Hematopoietic multipotent progenitor cell treated with erythropoietin and hydrocortisone succinate and interleukin-3 and kit ligand, for 8 days (in vitro differentiated cells): ENCODE measurements at regions not wholly inside any gene's neighbourhood (a gene's known extent, or its start where the extent isn't known, plus 50 kb on each side); places are given as distances from the start of the nearest gene placed in this dataset.
A peak's percentile ranks its signal among the peaks of the same experiment; 100 is the strongest.

ENCODE experiments used
- DNase-seq: peaks from one replicate; pipeline ENCODE4 v3.0.0-alpha.2; 2015

GRCh38 chr12:16949871-16950667, 344.1 kb upstream of the LMO3 start:
- DNase-seq: no peak

- no peak for DNase-seq
These were observed 343.4 kb upstream of the LMO3 start for GRCh38 chr12:16949371-16949770.

- no peak for DNase-seq
These were observed 340.7 kb upstream of the LMO3 start for GRCh38 chr12:16946704-16947103.

- peak; percentile 73 for DNase-seq
These were observed 333.9 kb upstream of the LMO3 start for GRCh38 chr12:16939871-16940306.

GRCh38 chr12:16927259-16927658, 321.3 kb upstream of the LMO3 start:
- DNase-seq: no peak

- no peak for DNase-seq
These were observed 314.5 kb upstream of the LMO3 start for GRCh38 chr12:16920451-16920850.

GRCh38 chr12:16919551-16919950, 313.6 kb upstream of the LMO3 start:
- no peak for DNase-seq

- DNase-seq: no peak
These were observed 308.9 kb upstream of the LMO3 start for GRCh38 chr12:16914853-16915252.

- DNase-seq: no peak
These were observed 308.0 kb upstream of the LMO3 start for GRCh38 chr12:16913832-16914490.

- DNase-seq: no peak
These were observed 296.0 kb upstream of the LMO3 start for GRCh38 chr12:16901946-16902345.

- no peak for DNase-seq
These were observed 287.5 kb upstream of the LMO3 start for GRCh38 chr12:16893426-16893825.

GRCh38 chr12:16891673-16892072, 285.7 kb upstream of the LMO3 start:
- no peak for DNase-seq

- DNase-seq: no peak
These were observed 278.9 kb upstream of the LMO3 start for GRCh38 chr12:16884819-16885218.

- no peak for DNase-seq
These were observed 278.1 kb upstream of the LMO3 start for GRCh38 chr12:16884056-16884455.

GRCh38 chr12:16881986-16882570, 276.1 kb upstream of the LMO3 start:
- DNase-seq: no peak

- DNase-seq: no peak
These were observed 274.9 kb upstream of the LMO3 start for GRCh38 chr12:16880864-16881285.

GRCh38 chr12:16870845-16871244, 264.9 kb upstream of the LMO3 start:
- DNase-seq: no peak

- no peak for DNase-seq
These were observed 257.8 kb upstream of the LMO3 start for GRCh38 chr12:16863742-16864141.

GRCh38 chr12:16857456-16857923, 251.5 kb upstream of the LMO3 start:
- no peak for DNase-seq

- DNase-seq: no peak
These were observed 248.5 kb upstream of the LMO3 start for GRCh38 chr12:16854465-16854864.

GRCh38 chr12:16849473-16849872, 243.5 kb upstream of the LMO3 start:
- DNase-seq: no peak

GRCh38 chr12:16844875-16845274, 238.9 kb upstream of the LMO3 start:
- DNase-seq: no peak

GRCh38 chr12:16833376-16834015, 227.5 kb upstream of the LMO3 start:
- no peak for DNase-seq
